GM12878 (cell line): ENCODE measurements at regions not wholly inside any gene's neighbourhood (a gene's known extent, or its start where the extent isn't known, plus 50 kb on each side); places are given as distances from the start of the nearest gene placed in this dataset.

Experiments used
- CTCF ChIP-seq, 3 experiments: IDR thresholded peaks in 2 of 3; conservative IDR thresholded peaks in 1 of 3; 2 replicates each; pipeline ENCODE4 v1.5.1; 2011; ENCODE audit warnings: low read depth in 3 of 3, low read length in 3 of 3, mild to moderate bottlenecking in 3 of 3, control low read depth in 2 of 3, moderate library complexity in 2 of 3, inconsistent platforms in 1 of 3, mixed read lengths in 1 of 3; ENCODE audit not compliant: control insufficient read depth in 2 of 3, insufficient read depth in 1 of 3; ENCODE audit errors: extremely low read depth in 1 of 3
- NFYB ChIP-seq: IDR thresholded peaks from 2 replicates; pipeline ENCODE4 v1.6.1; 2011; ENCODE audit warnings: low read depth, mild to moderate bottlenecking, low read length, improper control_type of control experiment, moderate library complexity; ENCODE audit not compliant: insufficient read depth
- POLR2A ChIP-seq: IDR thresholded peaks from 2 replicates; pipeline ENCODE4 v1.6.1; 2011; ENCODE audit warnings: low read depth, mild to moderate bottlenecking, low read length
- SMARCA5 ChIP-seq: fragments of 450-650 bp; IDR thresholded peaks from 2 replicates; pipeline ENCODE4 v1.6.1; 2017; ENCODE audit warnings: mild to moderate bottlenecking

GRCh38 chr14:53628261-53628660, 328.4 kb downstream of the BMP4 start:
- TF ChIP-seq POLR2A = no peak
- no peak for TF ChIP-seq SMARCA5
- no peak for TF ChIP-seq NFYB
- TF ChIP-seq CTCF (IDR thresholded peaks at IDR 0.05 in 2 of 3, conservative IDR thresholded peaks at IDR 0.05 in 1 of 3; ENCODE audit: control insufficient read depth in 2 of 3, extremely low read depth in 1 of 3, insufficient read depth in 1 of 3, low read depth in 3 of 3, low read length in 3 of 3) = no peak
